BJ (cell line): ENCODE measurements at regions not wholly inside any gene's neighbourhood (a gene's known extent, or its start where the extent isn't known, plus 50 kb on each side); places are given as distances from the start of the nearest gene placed in this dataset.

Experiments used
- CTCF ChIA-PET: fragments of 350-600 bp; formaldehyde crosslinking; extraction: SDS; loops from one replicate; lab custom pipeline; 2021; ENCODE audit warnings: antibody characterized with exemption, inconsistent platforms; lab: Yijun Ruan, JAX
- POLR2A ChIA-PET: fragments of 300-600 bp; sonication (Branson Sonifier 250); formaldehyde crosslinking; extraction: SDS; loops from one replicate; lab custom pipeline; 2021; ENCODE audit warnings: antibody characterized with exemption; lab: Charles Lee
- DNase-seq: peaks from one replicate; pipeline ENCODE4 v3.0.0-alpha.2; 2011; ENCODE audit warnings: low read depth
- H3K27me3 ChIP-seq: 2 replicates; pipeline ENCODE4 v1.6.0; 2011; ENCODE audit warnings: low read length; ENCODE audit not compliant: control insufficient read depth, insufficient read depth
- H3K36me3 ChIP-seq: 2 replicates; pipeline ENCODE4 v1.5.1; 2011; ENCODE audit warnings: low read length; ENCODE audit not compliant: control insufficient read depth, insufficient read depth
- H3K4me3 ChIP-seq: 2 replicates; pipeline ENCODE4 v1.5.1; 2011; ENCODE audit warnings: low read depth, mild to moderate bottlenecking, control low read depth, low read length
- CTCF ChIP-seq: IDR thresholded peaks from 2 replicates; pipeline ENCODE4 v1.5.1; 2011; ENCODE audit warnings: low read depth, mild to moderate bottlenecking, control low read depth, inconsistent platforms, low read length, moderate library complexity; ENCODE audit not compliant: insufficient read depth

GRCh38 chr20:6954219-6954618, 186.7 kb downstream of the BMP2 start:
- Histone ChIP-seq H3K27me3 (no peaks in the 10 kb centered on the region), H3K36me3 (no peaks in the 10 kb centered on the region), H3K4me3 (no peak overlapping the region)
- ChIA-PET POLR2A (no interaction called here), CTCF (no interaction called here)
- DNase-seq = no peak
- TF ChIP-seq CTCF = no peak

- H3K27me3 ChIP-seq = no peaks in the 10 kb centered on the region
- DNase-seq = no peak
- H3K36me3 ChIP-seq = no peaks in the 10 kb centered on the region
- POLR2A ChIA-PET = no interaction called here
- H3K4me3 ChIP-seq = no peak overlapping the region
- CTCF ChIA-PET = interaction anchor here (0.7 kb wide), 1 partner anchor 1501 kb away, joined by 3 read pairs; no protein-coding TSS in a partner anchor
- TF ChIP-seq CTCF = no peak
Observed at GRCh38 chr20:6956056-6956455, 188.6 kb downstream of the BMP2 start.

- DNase-seq = no peak
- POLR2A ChIA-PET = no interaction called here
Observed at GRCh38 chr20:6956574-6956973, 189.1 kb downstream of the BMP2 start.

GRCh38 chr20:6959900-6960312, 192.4 kb downstream of the BMP2 start:
- no peak for TF ChIP-seq CTCF
- no peak for DNase-seq
- CTCF ChIA-PET = no interaction called here
- H3K4me3 ChIP-seq = no peak overlapping the region
- H3K27me3 ChIP-seq = no peaks in the 10 kb centered on the region
- POLR2A ChIA-PET = no interaction called here
- no peaks in the 10 kb centered on the region for H3K36me3 ChIP-seq

More at GRCh38 chr20:6956574-6956973, 189.1 kb downstream of the BMP2 start:
- no peaks in the 10 kb centered on the region for H3K36me3 ChIP-seq
- no peaks in the 10 kb centered on the region for H3K27me3 ChIP-seq
- H3K4me3 ChIP-seq = no peak overlapping the region
- CTCF ChIA-PET = interaction anchor here (0.7 kb wide), 1 partner anchor 1501 kb away, joined by 3 read pairs; no protein-coding TSS in a partner anchor
- no peak for TF ChIP-seq CTCF

GRCh38 chr20:6966721-6967120, 199.2 kb downstream of the BMP2 start:
- no peak for DNase-seq
- Histone ChIP-seq H3K27me3 (no peaks in the 10 kb centered on the region), H3K4me3 (no peak overlapping the region), H3K36me3 (no peaks in the 10 kb centered on the region)
- ChIA-PET POLR2A (no interaction called here), CTCF (interaction anchor here (0.6 kb wide), 1 partner anchor 235 kb away, joined by 3 read pairs; no protein-coding TSS in a partner anchor)
- TF ChIP-seq CTCF = no peak
